Vagina (tissue), 2 donors: ENCODE measurements at regions not wholly inside any gene's neighbourhood (a gene's known extent, or its start where the extent isn't known, plus 50 kb on each side); places are given as distances from the start of the nearest gene placed in this dataset.

Experiments used
- POLR2A ChIP-seq, 2 donors: fragments of 450-650 bp; IDR thresholded peaks; one replicate each; pipeline ENCODE4 v1.6.1; 2017; ENCODE audit warnings: antibody characterized with exemption in 2 of 2, mild to moderate bottlenecking in 2 of 2, moderate library complexity in 2 of 2
- POLR2AphosphoS5 ChIP-seq, 2 donors: sonication (generic); formaldehyde crosslinking; IDR thresholded peaks; one replicate each; pipeline ENCODE4 v1.9.0; 2017; ENCODE audit warnings: antibody characterized with exemption in 2 of 2, mild to moderate bottlenecking in 2 of 2, low read depth in 1 of 2; ENCODE audit not compliant: insufficient read depth in 1 of 2

DNA sequence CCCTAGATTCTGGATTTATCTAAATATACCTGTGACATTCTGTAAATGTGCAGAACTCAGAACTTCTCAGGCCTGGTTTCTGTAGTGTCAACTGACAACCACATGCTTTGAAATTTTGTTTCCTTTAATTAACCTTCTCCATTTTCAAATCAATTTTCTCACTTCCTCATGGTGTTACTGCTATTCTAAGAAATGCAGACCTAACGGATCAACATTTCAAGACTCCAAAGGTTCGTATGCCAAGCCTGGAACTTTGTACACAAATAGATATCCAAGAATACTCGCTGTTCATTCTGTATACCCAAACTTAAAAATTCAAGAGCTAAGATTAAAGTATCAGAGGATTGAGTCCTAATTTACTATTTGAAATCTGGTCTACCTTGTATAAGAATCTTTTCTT, 88.1 kb downstream of the SLC24A2 start:
- TF ChIP-seq POLR2AphosphoS5 (IDR thresholded peaks at IDR 0.05; ENCODE audit: insufficient read depth in 1 of 2, low read depth in 1 of 2): no peak
- TF ChIP-seq POLR2A (IDR thresholded peaks at IDR 0.05): no peak
